Esophagus squamous epithelium (tissue), 4 donors: ENCODE measurements at regions not wholly inside any gene's neighbourhood (a gene's known extent, or its start where the extent isn't known, plus 50 kb on each side); places are given as distances from the start of the nearest gene placed in this dataset.

Experiments used
- POLR2A ChIP-seq, 4 donors: fragments of 450-650 bp; IDR thresholded peaks; one replicate each; pipeline ENCODE4 v1.6.1; 2017; ENCODE audit warnings: antibody characterized with exemption in 4 of 4, mild to moderate bottlenecking in 4 of 4, moderate library complexity in 3 of 4
- TF ChIP-seq, protein P1 (sequence below), 6 experiments: fragments of 450-650 bp in 4 of 6; fragments of 200-600 bp in 2 of 6; sonication (generic) in 2 of 6; IDR thresholded peaks; one replicate each; pipeline ENCODE4 v1.5.1; 2016 to 2019; ENCODE audit warnings: antibody characterized with exemption in 6 of 6, mild to moderate bottlenecking in 4 of 6, moderate library complexity in 4 of 6

DNA sequence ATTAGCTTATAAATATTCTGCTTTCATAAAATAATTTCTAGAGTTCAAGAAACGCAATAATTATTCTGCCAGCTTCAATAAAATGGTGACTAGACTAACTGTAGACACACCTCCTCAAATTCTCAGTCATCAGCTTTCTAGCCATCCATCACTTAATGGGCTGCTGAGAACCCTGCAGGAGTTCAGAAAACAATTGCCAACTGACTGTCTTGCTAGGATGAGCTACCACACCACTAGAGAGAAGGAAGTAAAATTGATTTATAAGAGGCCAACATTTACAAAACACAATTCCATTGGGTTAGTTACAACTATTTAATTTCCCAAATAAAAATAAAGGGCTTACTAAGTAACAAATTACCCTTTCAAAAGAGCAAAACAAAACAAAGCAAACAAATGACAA lies 126.5 kb upstream of the PAPPA start:
- TF ChIP-seq, protein P1, sequence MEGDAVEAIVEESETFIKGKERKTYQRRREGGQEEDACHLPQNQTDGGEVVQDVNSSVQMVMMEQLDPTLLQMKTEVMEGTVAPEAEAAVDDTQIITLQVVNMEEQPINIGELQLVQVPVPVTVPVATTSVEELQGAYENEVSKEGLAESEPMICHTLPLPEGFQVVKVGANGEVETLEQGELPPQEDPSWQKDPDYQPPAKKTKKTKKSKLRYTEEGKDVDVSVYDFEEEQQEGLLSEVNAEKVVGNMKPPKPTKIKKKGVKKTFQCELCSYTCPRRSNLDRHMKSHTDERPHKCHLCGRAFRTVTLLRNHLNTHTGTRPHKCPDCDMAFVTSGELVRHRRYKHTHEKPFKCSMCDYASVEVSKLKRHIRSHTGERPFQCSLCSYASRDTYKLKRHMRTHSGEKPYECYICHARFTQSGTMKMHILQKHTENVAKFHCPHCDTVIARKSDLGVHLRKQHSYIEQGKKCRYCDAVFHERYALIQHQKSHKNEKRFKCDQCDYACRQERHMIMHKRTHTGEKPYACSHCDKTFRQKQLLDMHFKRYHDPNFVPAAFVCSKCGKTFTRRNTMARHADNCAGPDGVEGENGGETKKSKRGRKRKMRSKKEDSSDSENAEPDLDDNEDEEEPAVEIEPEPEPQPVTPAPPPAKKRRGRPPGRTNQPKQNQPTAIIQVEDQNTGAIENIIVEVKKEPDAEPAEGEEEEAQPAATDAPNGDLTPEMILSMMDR (IDR thresholded peaks at IDR 0.05), result no peak
- no peak for TF ChIP-seq POLR2A (IDR thresholded peaks at IDR 0.05)
